ENCODE measurements at regions not wholly inside any gene's neighbourhood (a gene's known extent, or its start where the extent isn't known, plus 50 kb on each side); places are given as distances from the start of the nearest gene placed in this dataset.

GRCh38 chr4:160143574-160143973, 1040.7 kb downstream of the RAPGEF2 start:
- WGBS, 2 donors (ENCODE audit: low coverage in 1 of 2) = 9 to 23% methylated on average over 3 of the region's 3 CpGs
- H3K27ac ChIP-seq = no peak overlapping the region
- TF ChIP-seq POLR2A (IDR thresholded peaks at IDR 0.05) (no peak), POLR2AphosphoS5 (IDR thresholded peaks at IDR 0.05) (no peak), EP300 (IDR thresholded peaks at IDR 0.05) (no peak), CTCF (IDR thresholded peaks at IDR 0.05) (no peak)
- no peaks in the 10 kb centered on the region for H3K4me1 ChIP-seq
- no peaks in the 10 kb centered on the region for H3K27me3 ChIP-seq
- H3K4me3 ChIP-seq = no peak overlapping the region
- H3K36me3 ChIP-seq = no peaks in the 10 kb centered on the region
- no peaks in the 10 kb centered on the region for H3K9me3 ChIP-seq
- ATAC-seq = no peak

GRCh38 chr4:160159457-160159856, 1056.6 kb downstream of the RAPGEF2 start:
- 80% methylated on average over 2 of the region's 15 CpGs; no CpG with 5 or more reads in 1 of the 2 donors for WGBS, 2 donors (ENCODE audit: low coverage in 1 of 2)
- H3K9me3 ChIP-seq = peaks cover 0 to 16% (median 0%) of the 10 kb centered on the region in 3 donors
- no peak for TF ChIP-seq EP300 (IDR thresholded peaks at IDR 0.05)
- no peak for TF ChIP-seq POLR2AphosphoS5 (IDR thresholded peaks at IDR 0.05)
- TF ChIP-seq CTCF (IDR thresholded peaks at IDR 0.05) = no peak
- no peak for TF ChIP-seq POLR2A (IDR thresholded peaks at IDR 0.05)
- peak; percentile 7 for ATAC-seq
- no peaks in the 10 kb centered on the region for H3K27me3 ChIP-seq
- H3K4me1 ChIP-seq = no peaks in the 10 kb centered on the region
- H3K27ac ChIP-seq = no peak overlapping the region
- no peaks in the 10 kb centered on the region for H3K36me3 ChIP-seq
- H3K4me3 ChIP-seq = no peak overlapping the region

GRCh38 chr4:160161026-160161425, 1058.1 kb downstream of the RAPGEF2 start:
- no peaks in the 10 kb centered on the region for H3K4me1 ChIP-seq
- no peak for ATAC-seq

GRCh38 chr4:160175064-160175643, 1072.3 kb downstream of the RAPGEF2 start:
- no peaks in the 10 kb centered on the region for H3K27me3 ChIP-seq
- H3K4me1 ChIP-seq = no peaks in the 10 kb centered on the region
- H3K4me3 ChIP-seq = no peak overlapping the region
- ATAC-seq = no peak
- H3K9me3 ChIP-seq = peaks cover 0 to 7% (median 0%) of the 10 kb centered on the region in 3 donors
- no peak overlapping the region for H3K27ac ChIP-seq
- H3K36me3 ChIP-seq = no peaks in the 10 kb centered on the region
- 85 to 100% methylated on average over 4 of the region's 8 CpGs for WGBS, 2 donors (ENCODE audit: low coverage in 1 of 2)
- no peak for TF ChIP-seq POLR2AphosphoS5 (IDR thresholded peaks at IDR 0.05)
- TF ChIP-seq EP300 (IDR thresholded peaks at IDR 0.05) = no peak
- no peak for TF ChIP-seq POLR2A (IDR thresholded peaks at IDR 0.05)
- no peak for TF ChIP-seq CTCF (IDR thresholded peaks at IDR 0.05)

More at GRCh38 chr4:160161026-160161425, 1058.1 kb downstream of the RAPGEF2 start:
- no peak for TF ChIP-seq POLR2A (IDR thresholded peaks at IDR 0.05)
- TF ChIP-seq EP300 (IDR thresholded peaks at IDR 0.05) = no peak
- no peak for TF ChIP-seq POLR2AphosphoS5 (IDR thresholded peaks at IDR 0.05)
- no peak for TF ChIP-seq CTCF (IDR thresholded peaks at IDR 0.05)
- WGBS, 2 donors (ENCODE audit: low coverage in 1 of 2) = 87 to 100% methylated on average over 1 of the region's 1 CpG
- Histone ChIP-seq H3K4me3 (no peak overlapping the region), H3K9me3 (peaks cover 0 to 11% (median 0%) of the 10 kb centered on the region in 3 donors), H3K36me3 (no peaks in the 10 kb centered on the region), H3K27ac (no peak overlapping the region), H3K27me3 (no peaks in the 10 kb centered on the region)

- 75 to 86% methylated on average over 1 to 2 of the region's 2 CpGs for WGBS, 2 donors (ENCODE audit: low coverage in 1 of 2)
Observed at GRCh38 chr4:160180211-160180610, 1077.3 kb downstream of the RAPGEF2 start.

More at GRCh38 chr4:160180211-160180610, 1077.3 kb downstream of the RAPGEF2 start:
- TF ChIP-seq POLR2A (IDR thresholded peaks at IDR 0.05) = no peak
- no peak for TF ChIP-seq CTCF (IDR thresholded peaks at IDR 0.05)
- no peak for TF ChIP-seq EP300 (IDR thresholded peaks at IDR 0.05)
- H3K4me3 ChIP-seq = no peak overlapping the region
- H3K27ac ChIP-seq = no peak overlapping the region
- no peaks in the 10 kb centered on the region for H3K27me3 ChIP-seq
- no peak for ATAC-seq
- H3K36me3 ChIP-seq = no peaks in the 10 kb centered on the region
- H3K4me1 ChIP-seq = no peaks in the 10 kb centered on the region
- H3K9me3 ChIP-seq = no peaks in the 10 kb centered on the region

Measured in gastroesophageal sphincter (tissue), 4 donors.